Stomach smooth muscle (tissue), 2 donors: ENCODE measurements at regions not wholly inside any gene's neighbourhood (a gene's known extent, or its start where the extent isn't known, plus 50 kb on each side); places are given as distances from the start of the nearest gene placed in this dataset.

ENCODE experiments used
- H3K27ac ChIP-seq: one replicate; pipeline ENCODE4 v1.7.0; 2013; ENCODE audit warnings: mild to moderate bottlenecking, low read length, inconsistent platforms
- H3K27me3 ChIP-seq, 2 donors: one replicate each; pipeline ENCODE4 v1.7.0; 2013; ENCODE audit warnings: low read length in 2 of 2; ENCODE audit not compliant: insufficient read depth in 2 of 2, control insufficient read depth in 1 of 2
- H3K36me3 ChIP-seq, 2 donors: one replicate each; pipeline ENCODE4 v1.7.0; 2013; ENCODE audit warnings: low read length in 2 of 2; ENCODE audit not compliant: control insufficient read depth in 2 of 2, insufficient read depth in 2 of 2
- H3K4me1 ChIP-seq: one replicate; pipeline ENCODE4 v1.7.0; 2013; ENCODE audit warnings: low read length; ENCODE audit not compliant: control insufficient read depth, insufficient read depth
- H3K4me3 ChIP-seq, 2 donors: one replicate each; pipeline ENCODE4 v1.7.0; 2013; ENCODE audit warnings: low read length in 2 of 2
- H3K9ac ChIP-seq, 2 donors: one replicate each; pipeline ENCODE4 v1.7.0; 2013; ENCODE audit warnings: low read length in 2 of 2, mild to moderate bottlenecking in 1 of 2
- H3K9me3 ChIP-seq, 2 donors: one replicate each; pipeline ENCODE4 v1.7.0; 2013; ENCODE audit warnings: low read length in 2 of 2; ENCODE audit not compliant: control insufficient read depth in 2 of 2
- donor health status: healthy.
- donor health status: Pancreatic carcinoma.

DNA sequence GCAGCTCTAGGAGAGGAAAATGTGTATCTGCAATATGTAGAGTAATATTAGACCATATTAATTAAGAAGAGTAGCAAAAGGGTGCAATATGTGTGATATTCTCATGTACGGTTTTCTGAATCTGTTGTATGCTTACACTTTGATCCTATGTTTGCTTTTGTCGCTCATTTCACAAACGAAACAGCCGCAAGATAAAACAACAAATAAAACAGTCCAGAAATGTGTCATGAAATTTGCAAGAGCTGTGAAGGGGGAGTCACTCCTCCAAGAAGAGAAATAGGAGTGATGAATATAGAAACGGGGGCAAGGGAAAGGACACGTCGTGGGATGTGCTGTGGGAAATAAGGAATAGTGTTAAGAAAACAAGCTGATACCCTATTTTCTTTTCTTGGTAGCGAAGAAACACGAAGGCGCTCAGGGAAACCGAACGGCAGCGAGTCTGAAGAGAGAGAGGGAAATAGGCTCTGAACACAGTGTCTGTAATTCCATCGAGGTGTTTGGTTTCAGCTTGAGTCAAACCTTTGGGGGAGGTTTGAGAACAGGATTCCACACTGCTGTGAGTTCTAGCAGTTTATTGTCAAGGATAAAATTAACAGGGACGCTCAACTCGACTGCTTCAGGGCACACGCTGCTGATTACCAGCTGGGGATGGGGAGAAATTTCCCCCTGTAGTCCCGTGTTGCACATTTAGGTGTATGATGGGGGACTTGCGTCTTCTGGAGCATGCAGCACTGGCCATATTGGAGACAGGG is 595.6 kb upstream of the TENM3 start:
- H3K4me3 ChIP-seq: no peak overlapping the region
- no peak overlapping the region for H3K9ac ChIP-seq
- no peaks in the 10 kb centered on the region for H3K9me3 ChIP-seq
- H3K27me3 ChIP-seq: no peaks in the 10 kb centered on the region
- no peak overlapping the region for H3K27ac ChIP-seq
- H3K4me1 ChIP-seq: no peaks in the 10 kb centered on the region
- H3K36me3 ChIP-seq: no peaks in the 10 kb centered on the region

DNA sequence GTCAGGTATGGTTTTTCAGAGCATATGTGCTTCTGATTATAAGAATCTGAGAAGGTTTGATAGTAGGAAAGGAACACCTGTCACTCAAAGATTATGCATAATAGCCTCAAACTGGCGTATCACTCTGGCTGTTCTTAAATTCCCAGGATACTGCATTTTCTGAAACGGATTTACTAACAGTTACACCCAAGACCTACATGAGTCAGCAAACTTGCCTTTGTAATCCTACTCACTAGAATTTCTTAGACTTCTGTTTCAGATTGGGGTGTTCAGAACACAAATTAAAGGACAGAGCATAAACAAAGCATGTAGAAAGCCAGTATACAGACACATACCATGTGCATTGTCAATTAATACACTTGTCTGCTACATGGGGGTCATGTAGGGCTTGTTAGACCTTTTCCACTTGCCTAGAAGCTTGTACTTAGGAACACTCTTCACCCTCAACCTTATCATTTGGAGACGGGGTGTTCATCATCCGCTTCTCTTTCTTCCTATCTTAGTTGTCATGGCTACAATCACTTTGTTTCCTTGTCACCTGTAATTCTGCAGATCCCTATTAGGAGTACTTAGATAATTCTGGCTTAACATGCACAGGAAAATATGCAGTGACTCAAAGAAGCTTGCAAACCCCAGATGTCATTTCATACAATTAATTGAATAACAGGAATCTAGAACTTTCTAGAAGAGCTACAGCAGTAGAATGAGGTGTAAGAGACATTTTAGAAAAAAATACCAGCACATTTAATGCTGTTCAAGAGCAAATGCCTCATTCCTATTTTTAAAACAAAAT is 593.0 kb upstream of the TENM3 start:
- Histone ChIP-seq H3K27ac (no peak overlapping the region), H3K4me3 (no peak overlapping the region), H3K9ac (no peak overlapping the region), H3K36me3 (no peaks in the 10 kb centered on the region), H3K4me1 (no peaks in the 10 kb centered on the region), H3K27me3 (no peaks in the 10 kb centered on the region), H3K9me3 (no peaks in the 10 kb centered on the region)

DNA sequence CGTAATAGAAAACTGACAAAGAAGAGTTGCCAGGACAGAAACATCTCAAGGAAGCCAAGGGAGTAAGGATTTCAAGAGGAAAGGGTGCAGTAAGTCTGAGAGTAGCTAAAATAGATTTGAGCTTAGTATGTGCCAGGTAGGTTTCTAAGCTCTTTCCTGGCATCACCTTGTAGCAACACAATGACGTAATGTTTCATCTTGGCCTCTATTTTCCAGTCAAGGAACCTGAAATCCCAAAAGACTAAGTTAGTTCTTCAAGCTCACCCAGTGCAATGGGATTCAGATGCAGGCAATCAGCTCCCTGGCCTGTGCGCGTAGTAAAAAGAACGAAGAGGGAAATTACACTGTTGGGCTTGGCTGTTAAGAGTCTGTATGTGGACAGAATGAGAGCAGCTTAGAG is 586.5 kb upstream of the TENM3 start:
- Histone ChIP-seq H3K27me3 (no peaks in the 10 kb centered on the region), H3K9me3 (peaks cover 0 to 2% of the 10 kb centered on the region in 2 donors), H3K9ac (no peak overlapping the region), H3K4me1 (no peaks in the 10 kb centered on the region), H3K36me3 (no peaks in the 10 kb centered on the region), H3K4me3 (no peak overlapping the region), H3K27ac (no peak overlapping the region)

DNA sequence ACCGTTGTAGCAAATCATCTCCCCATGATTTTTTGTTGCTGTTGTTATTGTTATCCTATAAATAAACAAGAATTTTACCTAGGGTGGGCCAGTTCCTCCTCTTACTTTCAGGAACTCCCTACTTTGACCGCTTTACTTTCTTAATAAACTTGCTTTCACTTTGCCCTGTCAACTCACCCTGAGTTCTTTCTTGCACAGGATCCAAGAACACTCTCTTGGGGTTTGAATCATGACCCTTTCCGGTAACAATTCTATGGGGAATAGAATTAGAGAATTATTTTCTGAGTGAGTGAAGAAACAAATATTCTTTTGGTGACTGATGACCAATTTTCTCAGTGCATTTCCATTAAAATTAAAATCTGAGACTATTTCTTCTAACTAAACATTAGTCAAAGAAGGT is 584.0 kb upstream of the TENM3 start:
- Histone ChIP-seq H3K4me1 (no peaks in the 10 kb centered on the region), H3K27ac (no peak overlapping the region), H3K9me3 (peaks cover 0 to 2% of the 10 kb centered on the region in 2 donors), H3K27me3 (no peaks in the 10 kb centered on the region), H3K9ac (no peak overlapping the region), H3K4me3 (no peak overlapping the region), H3K36me3 (no peaks in the 10 kb centered on the region)

DNA sequence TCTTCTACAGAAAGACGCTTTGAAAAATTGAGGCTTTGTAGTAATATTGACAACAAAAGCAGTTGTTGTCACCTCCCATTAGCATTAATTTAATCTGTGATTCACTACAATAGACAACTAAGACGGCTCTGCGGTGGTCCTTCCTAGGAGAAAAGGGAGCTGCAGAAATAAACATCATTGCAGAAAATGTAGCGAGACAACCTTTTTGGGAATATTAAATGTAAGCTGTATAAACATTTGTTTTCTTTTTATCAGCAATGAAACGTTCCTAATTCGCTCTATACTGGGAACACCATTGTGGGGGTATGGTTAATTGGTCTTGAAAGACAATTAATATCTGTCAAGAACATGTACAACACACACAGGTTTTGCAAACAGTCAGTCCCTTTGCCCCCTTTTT is 583.3 kb upstream of the TENM3 start:
- Histone ChIP-seq H3K27me3 (no peaks in the 10 kb centered on the region), H3K9me3 (peaks cover 0 to 2% of the 10 kb centered on the region in 2 donors), H3K36me3 (no peaks in the 10 kb centered on the region), H3K4me1 (no peaks in the 10 kb centered on the region), H3K4me3 (no peak overlapping the region), H3K9ac (no peak overlapping the region), H3K27ac (no peak overlapping the region)

DNA sequence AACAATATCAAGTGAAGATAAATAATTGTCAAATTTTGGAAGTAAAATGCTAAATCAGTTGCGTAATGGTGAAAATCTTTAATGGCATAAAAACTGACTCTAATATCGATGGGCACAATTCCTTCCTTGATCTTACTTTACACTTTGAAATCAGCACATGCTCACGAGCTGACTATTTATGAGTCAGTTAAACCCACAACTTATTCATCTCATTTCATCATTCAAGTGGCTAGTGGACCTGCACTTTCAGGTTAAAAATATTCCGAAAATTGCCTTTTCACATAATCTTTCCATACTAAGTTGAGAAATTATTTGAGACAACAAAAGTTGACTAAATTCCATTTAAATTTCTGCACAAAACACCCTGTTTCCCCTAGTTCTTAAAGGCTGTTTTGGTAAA is 582.1 kb upstream of the TENM3 start:
- Histone ChIP-seq H3K27me3 (no peaks in the 10 kb centered on the region), H3K9me3 (peaks cover 0 to 2% of the 10 kb centered on the region in 2 donors), H3K27ac (no peak overlapping the region), H3K36me3 (no peaks in the 10 kb centered on the region), H3K9ac (no peak overlapping the region), H3K4me1 (no peaks in the 10 kb centered on the region), H3K4me3 (no peak overlapping the region)

DNA sequence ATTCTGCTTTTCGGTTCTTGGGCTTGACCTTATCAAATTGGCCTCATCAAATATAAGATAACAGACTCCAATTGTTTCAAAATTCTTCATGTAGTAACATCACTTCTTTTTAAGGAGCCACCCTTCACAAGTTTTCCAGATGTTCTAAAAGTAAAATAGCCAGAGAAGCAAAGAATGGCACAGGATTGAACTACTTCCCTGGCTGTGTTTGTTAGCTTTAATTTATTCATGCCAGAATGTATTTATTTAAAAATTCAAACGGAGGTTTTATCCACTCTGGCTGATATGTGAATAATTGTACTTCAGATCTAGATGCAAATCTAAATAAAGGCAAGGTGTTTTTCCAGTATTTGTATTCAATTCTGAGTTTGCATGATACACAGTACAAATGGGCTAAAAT is 581.3 kb upstream of the TENM3 start:
- Histone ChIP-seq H3K36me3 (no peaks in the 10 kb centered on the region), H3K9ac (no peak overlapping the region), H3K4me1 (no peaks in the 10 kb centered on the region), H3K27ac (no peak overlapping the region), H3K4me3 (no peak overlapping the region), H3K27me3 (no peaks in the 10 kb centered on the region), H3K9me3 (no peaks in the 10 kb centered on the region)

DNA sequence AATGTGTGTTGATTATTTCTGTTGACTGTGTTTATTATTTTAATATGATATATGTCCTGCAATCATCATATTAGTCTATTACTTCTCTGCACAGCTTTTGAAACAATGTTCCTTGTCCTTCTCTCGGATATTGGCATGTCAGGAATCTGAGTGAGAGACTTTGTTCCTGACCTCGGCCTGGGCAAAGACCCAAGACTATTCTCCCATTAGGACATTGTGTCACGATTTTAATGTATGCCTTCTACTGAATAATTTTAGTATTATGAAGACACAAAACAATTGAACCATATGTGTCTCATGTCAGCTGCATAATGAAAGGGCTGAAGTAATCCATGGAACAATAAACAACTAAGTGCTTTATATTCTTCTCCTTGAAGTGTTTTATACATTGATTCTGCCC is 580.8 kb upstream of the TENM3 start:
- Histone ChIP-seq H3K27ac (no peak overlapping the region), H3K4me3 (no peak overlapping the region), H3K4me1 (no peaks in the 10 kb centered on the region), H3K27me3 (no peaks in the 10 kb centered on the region), H3K9ac (no peak overlapping the region), H3K36me3 (no peaks in the 10 kb centered on the region), H3K9me3 (no peaks in the 10 kb centered on the region)

DNA sequence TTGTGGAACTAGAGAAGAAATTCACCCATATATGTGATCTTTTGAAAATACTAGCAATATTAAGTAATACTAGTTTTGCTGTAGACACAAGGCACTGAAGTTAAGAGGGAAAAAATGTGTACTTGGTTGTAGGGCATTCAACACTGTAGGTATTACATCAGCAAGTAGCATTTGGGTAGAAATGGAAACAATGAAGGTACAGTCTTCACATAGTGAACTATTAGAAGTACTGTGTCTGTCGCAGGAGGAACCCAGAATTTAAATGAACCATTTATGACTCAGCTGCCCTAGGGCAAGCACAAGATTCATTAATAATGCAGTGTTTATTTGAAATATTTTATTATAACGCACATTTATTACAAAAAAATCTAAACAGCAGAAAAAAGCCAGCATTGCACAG is 572.7 kb upstream of the TENM3 start:
- no peak overlapping the region for H3K27ac ChIP-seq
- H3K9me3 ChIP-seq: no peaks in the 10 kb centered on the region
- H3K36me3 ChIP-seq: no peaks in the 10 kb centered on the region
- no peak overlapping the region for H3K4me3 ChIP-seq
- H3K9ac ChIP-seq: no peak overlapping the region
- H3K27me3 ChIP-seq: no peaks in the 10 kb centered on the region
- H3K4me1 ChIP-seq: no peaks in the 10 kb centered on the region

DNA sequence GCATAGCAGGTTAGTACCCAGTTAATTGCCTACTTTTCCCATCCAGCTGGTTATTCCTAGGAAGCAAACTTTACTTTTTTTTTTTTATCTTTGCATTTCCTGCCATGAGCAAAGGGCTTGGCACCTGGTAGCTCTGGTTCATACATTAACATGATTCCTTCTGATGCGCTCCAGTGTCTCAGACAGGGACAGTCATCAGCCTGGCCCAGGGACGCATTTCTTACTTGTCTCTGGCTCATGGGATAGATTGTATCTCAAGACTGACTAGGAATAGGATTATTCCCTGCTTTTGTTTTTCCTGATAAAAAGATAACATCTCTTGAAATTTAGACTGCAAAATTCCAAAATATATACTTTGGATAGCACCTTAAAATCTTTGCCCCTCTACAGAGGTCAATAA is 571.5 kb upstream of the TENM3 start:
- H3K9me3 ChIP-seq: no peaks in the 10 kb centered on the region
- H3K27me3 ChIP-seq: no peaks in the 10 kb centered on the region
- no peaks in the 10 kb centered on the region for H3K36me3 ChIP-seq
- no peak overlapping the region for H3K27ac ChIP-seq
- no peak overlapping the region for H3K4me3 ChIP-seq
- H3K9ac ChIP-seq: no peak overlapping the region
- H3K4me1 ChIP-seq: no peaks in the 10 kb centered on the region

DNA sequence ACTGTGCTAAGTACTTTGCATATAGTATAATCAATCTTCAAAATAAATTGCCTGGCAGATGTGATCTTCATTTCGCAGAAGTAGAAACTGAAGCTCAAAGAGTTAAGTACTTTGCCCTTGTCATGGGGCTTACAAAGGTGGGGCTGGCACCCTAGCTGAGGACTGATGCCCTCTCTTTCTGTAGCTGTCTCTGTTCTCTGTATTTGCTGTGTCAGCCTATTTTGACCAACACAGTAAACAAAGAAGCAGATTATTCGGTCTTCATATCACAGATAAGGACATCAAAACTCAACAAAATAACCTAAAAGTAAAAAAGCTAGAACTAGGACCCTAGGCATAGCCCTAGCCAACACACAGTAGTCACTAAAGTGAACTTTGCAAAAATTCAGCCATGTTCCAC is 570.5 kb upstream of the TENM3 start:
- H3K9ac ChIP-seq: no peak overlapping the region
- H3K27ac ChIP-seq: no peak overlapping the region
- no peaks in the 10 kb centered on the region for H3K36me3 ChIP-seq
- no peaks in the 10 kb centered on the region for H3K27me3 ChIP-seq
- H3K4me1 ChIP-seq: no peaks in the 10 kb centered on the region
- H3K4me3 ChIP-seq: no peak overlapping the region
- H3K9me3 ChIP-seq: peaks cover 0 to 2% of the 10 kb centered on the region in 2 donors
